Stomach (tissue), 8 donors: ENCODE measurements at regions not wholly inside any gene's neighbourhood (a gene's known extent, or its start where the extent isn't known, plus 50 kb on each side); places are given as distances from the start of the nearest gene placed in this dataset.

ENCODE experiments used
- DNase-seq, 2 donors: peaks; one replicate each; pipeline versions ENCODE4 v3.0.0 to v3.0.0-alpha.2; 2013 to 2019
- H3K27ac ChIP-seq, 5 donors: fragments of 200-600 bp in 4 of 5; sonication (generic) in 4 of 5; one replicate each; pipeline ENCODE4 v1.5.1; 2013 to 2019; ENCODE audit warnings: mild to moderate bottlenecking in 1 of 5, moderate library complexity in 1 of 5
- H3K27me3 ChIP-seq, 3 donors: fragments of 200-600 bp; sonication (generic); one replicate each; pipeline ENCODE4 v1.5.1; 2017 to 2019; ENCODE audit warnings: mixed run types in 1 of 3
- H3K36me3 ChIP-seq, 4 donors: fragments of 200-600 bp; sonication (generic); 1 replicate in 3 of 4; 2 replicates in 1 of 4; pipeline ENCODE4 v1.5.1; 2016 to 2019
- H3K4me1 ChIP-seq, 4 donors: fragments of 200-600 bp; sonication (generic); one replicate each; pipeline ENCODE4 v1.5.1; 2016 to 2019
- H3K4me3 ChIP-seq, 4 donors: fragments of 200-600 bp; sonication (generic) in 3 of 4; one replicate each; pipeline ENCODE4 v1.5.1; 2016 to 2019; ENCODE audit warnings: mild to moderate bottlenecking in 1 of 4
- H3K9me3 ChIP-seq, 4 donors: fragments of 200-600 bp; sonication (generic); one replicate each; pipeline ENCODE4 v1.5.1; 2016 to 2019
- EP300 ChIP-seq: sonication (generic); formaldehyde crosslinking; IDR thresholded peaks from one replicate; pipeline ENCODE4 v1.6.1; 2017; ENCODE audit warnings: antibody characterized with exemption
- POLR2A ChIP-seq, 4 donors: fragments of 450-650 bp; IDR thresholded peaks; one replicate each; pipeline ENCODE4 v1.6.1; 2016; ENCODE audit warnings: antibody characterized with exemption in 4 of 4, control low read depth in 2 of 4, mild to moderate bottlenecking in 1 of 4, moderate library complexity in 1 of 4
- POLR2AphosphoS5 ChIP-seq, 3 donors: sonication (generic); formaldehyde crosslinking; IDR thresholded peaks; one replicate each; pipeline ENCODE4 v1.6.1; 2016; ENCODE audit warnings: antibody characterized with exemption in 3 of 3
- WGBS, 5 donors: extraction: QIAGEN DNeasy Blood & Tissue Kit in 3 of 5; methylation state at CpG; one replicate each; pipeline versions ENCODE4 v1.1.5 to v1.1.7; 2013 to 2018; 5-methylcytosine and 5-hydroxymethylcytosine counted together
- intact Hi-C: fragments of 100-400 bp; cut with DNase I; formaldehyde crosslinking; loops from one replicate; pipeline ENCODE4 v1.15.1; 2023; ENCODE audit warnings: low total_unique reads
- TF ChIP-seq, protein P1 (sequence below), 7 experiments: fragments of 450-650 bp in 4 of 7; fragments of 200-600 bp in 3 of 7; sonication (generic) in 3 of 7; IDR thresholded peaks; one replicate each; pipeline ENCODE4 v1.5.1; 2016 to 2019; ENCODE audit warnings: antibody characterized with exemption in 7 of 7, control low read depth in 2 of 7, mild to moderate bottlenecking in 1 of 7
- donor health status: healthy with polysubstance abuse.
- donor health status: Bipolar disorder and iron deficiency.
- donor health status: healthy.

GRCh38 chr19:27679399-27679798 is 1533.6 kb downstream of the UQCRFS1 start:
- TF ChIP-seq POLR2A (IDR thresholded peaks at IDR 0.05) (no peak), EP300 (no peak), POLR2AphosphoS5 (IDR thresholded peaks at IDR 0.05) (no peak)
- TF ChIP-seq, protein P1, sequence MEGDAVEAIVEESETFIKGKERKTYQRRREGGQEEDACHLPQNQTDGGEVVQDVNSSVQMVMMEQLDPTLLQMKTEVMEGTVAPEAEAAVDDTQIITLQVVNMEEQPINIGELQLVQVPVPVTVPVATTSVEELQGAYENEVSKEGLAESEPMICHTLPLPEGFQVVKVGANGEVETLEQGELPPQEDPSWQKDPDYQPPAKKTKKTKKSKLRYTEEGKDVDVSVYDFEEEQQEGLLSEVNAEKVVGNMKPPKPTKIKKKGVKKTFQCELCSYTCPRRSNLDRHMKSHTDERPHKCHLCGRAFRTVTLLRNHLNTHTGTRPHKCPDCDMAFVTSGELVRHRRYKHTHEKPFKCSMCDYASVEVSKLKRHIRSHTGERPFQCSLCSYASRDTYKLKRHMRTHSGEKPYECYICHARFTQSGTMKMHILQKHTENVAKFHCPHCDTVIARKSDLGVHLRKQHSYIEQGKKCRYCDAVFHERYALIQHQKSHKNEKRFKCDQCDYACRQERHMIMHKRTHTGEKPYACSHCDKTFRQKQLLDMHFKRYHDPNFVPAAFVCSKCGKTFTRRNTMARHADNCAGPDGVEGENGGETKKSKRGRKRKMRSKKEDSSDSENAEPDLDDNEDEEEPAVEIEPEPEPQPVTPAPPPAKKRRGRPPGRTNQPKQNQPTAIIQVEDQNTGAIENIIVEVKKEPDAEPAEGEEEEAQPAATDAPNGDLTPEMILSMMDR (IDR thresholded peaks at IDR 0.05): no peak
- peaks cover 0 to 77% (median 38%) of the 10 kb centered on the region in 4 donors for H3K9me3 ChIP-seq
- DNase-seq: no peak
- no peaks in the 10 kb centered on the region for H3K36me3 ChIP-seq
- H3K4me1 ChIP-seq: no peaks in the 10 kb centered on the region
- no peaks in the 10 kb centered on the region for H3K27me3 ChIP-seq
- intact Hi-C loops: no loop called here
- 68 to 83% (median 81%) methylated on average over 8 of the region's 8 CpGs for WGBS, 5 donors
- no peak overlapping the region for H3K27ac ChIP-seq
- no peak overlapping the region for H3K4me3 ChIP-seq

DNA sequence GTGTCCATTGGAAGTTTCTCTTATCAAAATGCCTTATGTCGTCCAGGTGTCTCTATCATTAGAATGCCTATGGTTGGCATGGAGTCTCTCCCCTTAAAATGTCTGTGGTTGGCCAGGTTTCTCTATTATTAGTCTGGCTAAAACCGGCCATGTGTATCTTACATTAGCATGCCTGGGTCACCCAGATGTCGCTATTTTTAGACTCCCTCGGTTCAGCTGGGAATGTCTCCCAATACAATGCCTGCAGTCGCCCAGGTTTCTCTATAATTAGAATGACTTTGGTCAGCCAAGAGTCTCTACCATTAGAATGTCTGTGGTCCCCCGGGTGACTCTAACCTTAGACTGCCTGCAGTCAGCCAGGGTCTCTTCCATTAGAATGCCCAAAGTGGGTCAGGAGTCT is 1536.1 kb downstream of the UQCRFS1 start:
- DNase-seq: no peak
- no peaks in the 10 kb centered on the region for H3K27me3 ChIP-seq
- 56 to 65% (median 59%) methylated on average over 6 of the region's 6 CpGs for WGBS, 5 donors
- H3K4me1 ChIP-seq: no peaks in the 10 kb centered on the region
- no peak overlapping the region for H3K4me3 ChIP-seq
- no peak overlapping the region for H3K27ac ChIP-seq
- intact Hi-C loops: no loop called here
- no peaks in the 10 kb centered on the region for H3K36me3 ChIP-seq
- H3K9me3 ChIP-seq: peaks cover 0 to 90% (median 55%) of the 10 kb centered on the region in 4 donors
- TF ChIP-seq POLR2AphosphoS5 (IDR thresholded peaks at IDR 0.05) (no peak), EP300 (no peak), POLR2A (IDR thresholded peaks at IDR 0.05) (no peak)
- TF ChIP-seq, protein P1 (IDR thresholded peaks at IDR 0.05): no peak

GRCh38 chr19:27676334-27676733 is 1536.6 kb downstream of the UQCRFS1 start:
- no peak for TF ChIP-seq POLR2AphosphoS5 (IDR thresholded peaks at IDR 0.05)
- TF ChIP-seq, protein P1 (IDR thresholded peaks at IDR 0.05): no peak
- no peak for TF ChIP-seq EP300
- no peak for TF ChIP-seq POLR2A (IDR thresholded peaks at IDR 0.05)
- Histone ChIP-seq H3K27ac (no peak overlapping the region), H3K36me3 (no peaks in the 10 kb centered on the region), H3K27me3 (no peaks in the 10 kb centered on the region), H3K4me1 (no peaks in the 10 kb centered on the region), H3K4me3 (no peak overlapping the region), H3K9me3 (peaks cover 0 to 93% (median 58%) of the 10 kb centered on the region in 4 donors)
- DNase-seq: no peak
- intact Hi-C loops: no loop called here
- 72 to 93% (median 82%) methylated on average over 2 to 3 of the region's 3 CpGs for WGBS, 5 donors

DNA sequence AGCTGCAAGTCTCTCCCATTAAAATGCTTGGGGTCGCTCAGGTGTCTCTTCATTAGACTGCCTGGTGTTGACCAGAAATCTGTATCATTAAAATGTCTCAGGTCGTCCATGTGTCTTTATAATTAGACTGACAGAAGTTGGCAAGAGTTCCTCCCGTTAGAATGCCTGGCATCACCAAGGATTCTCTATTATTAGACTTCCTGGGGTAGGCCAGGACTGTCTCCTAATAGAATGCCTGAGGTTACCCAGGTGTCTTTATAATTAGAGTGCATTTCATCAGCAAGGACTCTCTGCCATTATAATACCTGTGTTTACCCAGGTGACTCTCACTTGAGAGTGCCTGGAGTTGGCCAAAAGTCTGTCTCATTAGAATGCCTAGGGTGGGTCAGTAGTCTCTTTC is 1537.2 kb downstream of the UQCRFS1 start:
- Histone ChIP-seq H3K36me3 (no peaks in the 10 kb centered on the region), H3K4me1 (no peaks in the 10 kb centered on the region), H3K9me3 (peaks cover 0 to 96% (median 59%) of the 10 kb centered on the region in 4 donors), H3K27me3 (no peaks in the 10 kb centered on the region), H3K27ac (no peak overlapping the region), H3K4me3 (no peak overlapping the region)
- no peak for TF ChIP-seq POLR2AphosphoS5 (IDR thresholded peaks at IDR 0.05)
- TF ChIP-seq POLR2A (IDR thresholded peaks at IDR 0.05): no peak
- no peak for TF ChIP-seq EP300
- TF ChIP-seq, protein P1 (IDR thresholded peaks at IDR 0.05): no peak
- WGBS, 5 donors: 30 to 46% (median 42%) methylated on average over 3 of the region's 3 CpGs
- DNase-seq: no peak
- intact Hi-C loops: no loop called here
